IPS DF 19.7 (cell line): ENCODE measurements at regions not wholly inside any gene's neighbourhood (a gene's known extent, or its start where the extent isn't known, plus 50 kb on each side); places are given as distances from the start of the nearest gene placed in this dataset.
"Not testable (repeated sequence)": the region's sequence is repeated elsewhere in the genome, so short reads cannot be mapped to it uniquely, and the experiment has no call there.

Experiments
- DNase-seq: peaks from one replicate; pipeline ENCODE4 v3.0.0-alpha.2; 2013; ENCODE audit warnings: low read depth, low spot score

DNA sequence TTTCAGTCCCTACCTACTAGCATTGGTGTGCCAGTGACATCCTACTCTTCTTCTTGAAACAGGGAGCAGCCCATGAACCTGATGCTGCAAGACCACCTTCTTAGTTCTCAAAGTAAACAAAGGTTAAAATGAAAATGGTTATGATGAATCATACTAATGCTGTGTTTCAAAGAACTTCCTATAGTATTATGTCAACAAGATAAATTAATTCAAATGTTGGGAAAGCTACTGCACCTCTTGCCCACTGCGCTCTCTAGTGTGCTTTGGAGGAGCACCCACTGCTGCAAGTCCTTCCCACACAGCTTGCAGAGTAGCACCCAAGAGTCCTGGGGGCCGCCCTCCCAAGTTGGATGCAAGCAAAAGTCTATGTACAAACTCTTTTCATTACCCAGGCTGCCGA is 81.1 kb downstream of the CD200R1L start:
- no peak for DNase-seq

- DNase-seq, result no peak
These were observed 83.4 kb downstream of the CD200R1L start for GRCh38 chr3:112763258-112763657.

- DNase-seq, result no peak
These were observed 85.5 kb downstream of the CD200R1L start for GRCh38 chr3:112761062-112761638.

GRCh38 chr3:112759681-112760080 is 87.0 kb downstream of the CD200R1L start:
- DNase-seq, result no peak

GRCh38 chr3:112759210-112759609 is 87.5 kb downstream of the CD200R1L start:
- DNase-seq, result no peak

GRCh38 chr3:112757197-112757596 is 89.5 kb downstream of the CD200R1L start:
- DNase-seq, result no peak

GRCh38 chr3:112755845-112756613 is 90.6 kb downstream of the CD200R1L start:
- DNase-seq, result no peak

DNA sequence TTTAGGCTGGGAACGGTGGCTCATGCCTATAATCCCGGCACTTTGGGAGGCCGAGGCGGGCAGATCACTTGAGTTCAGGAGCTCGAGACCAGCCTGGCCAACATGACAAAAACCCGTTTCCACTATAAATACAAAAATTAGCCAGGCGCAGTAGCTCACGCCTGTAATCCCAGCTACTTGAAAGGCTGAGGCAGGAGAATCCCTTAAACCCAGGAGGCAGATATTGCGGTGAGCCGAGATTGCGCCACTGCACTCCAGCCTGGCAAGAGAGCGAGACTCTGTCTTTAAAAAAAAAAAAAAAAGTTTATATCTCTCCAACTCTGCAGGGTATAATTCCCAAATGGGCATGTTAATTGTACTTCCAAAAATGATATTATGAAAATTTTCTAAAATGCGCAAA is 91.6 kb downstream of the CD200R1L start:
- DNase-seq, result not testable (repeated sequence)

DNA sequence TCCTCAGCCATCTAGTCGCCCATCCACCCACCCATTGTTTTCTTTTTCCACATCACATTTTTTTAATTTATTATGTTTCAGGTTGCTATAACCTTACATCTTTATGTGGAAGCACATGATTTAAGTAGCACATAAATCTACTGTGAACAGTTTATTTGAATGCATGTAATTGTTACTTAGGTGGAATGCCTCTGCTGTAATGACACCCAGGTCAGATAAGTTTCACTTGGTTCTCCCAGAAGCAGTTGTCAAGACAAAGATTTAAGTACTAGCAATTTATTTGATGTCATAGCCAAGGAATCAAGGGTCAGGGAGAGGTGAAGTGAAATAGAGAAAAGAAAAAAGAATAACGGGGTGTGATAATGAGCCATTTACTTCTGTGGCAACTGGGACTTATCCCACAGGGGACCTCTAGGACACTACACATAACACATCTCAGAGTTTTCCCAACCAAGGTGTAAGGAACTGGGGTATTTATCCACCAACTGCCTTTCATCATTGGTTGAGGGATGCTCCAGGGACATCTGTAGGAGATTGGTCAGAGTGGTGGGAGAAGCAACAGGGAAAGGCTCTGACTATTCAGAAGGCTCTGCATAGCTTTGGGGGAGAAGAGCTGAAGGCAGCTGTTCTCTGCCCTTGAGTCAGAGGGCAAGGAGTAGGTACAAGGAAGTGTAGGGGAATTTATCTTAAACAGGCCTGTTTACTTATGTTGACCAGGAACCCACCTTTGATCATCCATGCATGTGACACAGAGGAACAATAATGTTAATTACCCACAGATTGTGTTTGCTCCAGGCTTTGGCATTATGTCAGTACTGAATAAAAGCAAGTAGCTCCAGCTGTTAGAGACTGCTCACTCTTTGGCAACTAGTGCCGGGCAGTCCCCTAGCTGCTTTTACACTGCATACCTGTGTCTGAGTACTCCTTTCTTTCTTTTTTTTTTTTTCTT is 94.8 kb downstream of the CD200R1L start:
- DNase-seq, result no peak

- no peak for DNase-seq
These were observed 95.6 kb downstream of the CD200R1L start for GRCh38 chr3:112751061-112751460.

GRCh38 chr3:112747624-112748023 is 99.0 kb downstream of the CD200R1L start:
- no peak for DNase-seq

DNA sequence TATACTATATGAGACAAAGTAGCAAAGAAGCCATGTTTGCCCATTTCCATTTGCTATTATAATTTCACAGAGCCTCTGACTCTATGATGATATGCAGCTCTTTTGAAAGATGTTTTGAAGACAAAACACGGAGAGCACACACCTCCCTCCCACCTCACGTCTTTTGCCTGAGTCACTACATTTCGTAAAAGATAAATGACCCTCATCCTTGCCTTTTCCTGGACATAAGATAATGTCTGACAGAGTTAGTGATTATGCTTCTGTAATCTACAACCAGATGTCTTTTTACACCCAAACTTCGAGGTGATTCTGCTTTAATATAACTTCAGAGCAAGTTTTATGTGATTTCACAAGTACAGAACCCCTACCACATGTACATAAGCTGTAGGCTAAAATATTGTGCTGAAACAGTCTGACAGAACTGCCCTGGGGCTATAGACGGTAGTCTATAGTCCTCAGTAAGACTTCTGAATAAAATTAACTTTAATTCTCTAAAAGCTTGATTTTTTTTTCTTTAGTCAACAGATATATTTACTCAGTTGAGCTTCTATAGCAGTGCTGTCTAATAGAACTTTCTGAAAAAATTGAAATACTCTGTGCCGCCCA is 99.9 kb downstream of the CD200R1L start:
- no peak for DNase-seq

DNA sequence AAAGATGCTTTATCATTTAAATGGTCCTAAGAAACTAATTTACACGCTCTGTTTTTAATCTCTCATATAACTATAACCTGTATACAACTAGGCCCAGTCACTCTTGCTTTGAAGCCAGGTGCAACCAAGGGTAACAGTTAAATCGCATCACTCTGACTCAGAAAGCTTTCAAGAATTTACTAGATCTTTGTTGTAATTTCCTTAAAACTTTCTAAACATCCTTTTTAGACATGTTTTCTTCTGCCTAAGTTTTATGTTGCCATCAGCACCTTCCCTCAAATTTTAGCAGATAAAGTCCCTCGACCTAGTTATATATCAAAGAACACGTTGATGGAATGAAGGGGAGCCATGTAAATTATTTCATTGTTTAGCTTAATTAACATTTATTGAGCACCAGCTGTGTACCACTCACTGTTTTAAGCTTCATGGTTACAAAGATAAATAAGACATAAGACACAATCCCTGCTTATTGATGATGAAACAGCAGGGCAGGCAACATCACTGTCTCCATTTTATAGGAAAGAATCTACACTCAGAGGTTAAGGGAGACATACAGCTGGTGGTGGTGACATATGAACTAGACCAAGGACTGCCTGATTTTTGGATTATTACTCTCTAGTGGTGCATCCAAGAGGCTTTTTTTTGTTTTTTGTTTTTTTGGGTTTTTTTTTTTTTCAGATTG is 101.0 kb downstream of the CD200R1L start:
- no peak for DNase-seq

- no peak for DNase-seq
These were observed 101.7 kb downstream of the CD200R1L start for GRCh38 chr3:112744825-112745566.

DNA sequence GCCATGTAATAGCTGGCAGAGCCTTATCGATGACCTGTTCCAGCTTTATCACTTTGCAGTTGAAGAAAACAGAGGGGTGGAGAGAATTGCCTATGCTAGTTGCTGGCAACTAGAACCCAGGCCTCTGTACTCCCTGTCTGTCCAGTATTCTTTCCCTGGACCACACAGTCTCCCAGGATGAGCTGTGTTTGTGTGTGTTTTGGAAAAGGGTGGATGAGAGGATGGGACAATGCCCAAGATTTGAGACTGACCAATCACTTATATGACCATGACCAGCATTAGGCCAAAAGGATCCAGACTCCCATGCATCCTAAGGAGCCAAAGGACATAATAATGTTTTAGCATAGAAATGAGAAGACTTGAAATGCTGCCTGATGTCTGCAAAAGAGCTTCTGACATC is 102.6 kb downstream of the CD200R1L start:
- DNase-seq, result no peak

DNA sequence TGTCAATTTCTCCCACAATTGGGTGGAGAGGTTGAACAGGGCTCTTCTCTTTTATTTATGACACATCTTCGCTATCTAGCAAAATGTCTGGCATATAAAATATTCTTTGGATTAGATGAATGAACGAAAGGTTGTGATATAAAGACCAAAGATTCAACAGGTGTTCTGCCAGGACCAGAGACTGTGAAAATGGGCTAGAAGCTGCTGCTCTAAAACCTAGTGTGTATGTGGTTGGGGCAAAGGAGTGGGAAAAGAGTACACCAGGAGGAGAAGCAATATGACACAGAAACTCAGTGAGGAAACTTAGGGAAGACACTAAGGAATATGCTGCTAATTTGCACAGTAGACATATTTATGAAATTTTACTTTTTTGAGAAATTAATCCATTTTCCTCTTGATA is 102.0 kb upstream of the CCDC80 start:
- DNase-seq, result no peak

DNA sequence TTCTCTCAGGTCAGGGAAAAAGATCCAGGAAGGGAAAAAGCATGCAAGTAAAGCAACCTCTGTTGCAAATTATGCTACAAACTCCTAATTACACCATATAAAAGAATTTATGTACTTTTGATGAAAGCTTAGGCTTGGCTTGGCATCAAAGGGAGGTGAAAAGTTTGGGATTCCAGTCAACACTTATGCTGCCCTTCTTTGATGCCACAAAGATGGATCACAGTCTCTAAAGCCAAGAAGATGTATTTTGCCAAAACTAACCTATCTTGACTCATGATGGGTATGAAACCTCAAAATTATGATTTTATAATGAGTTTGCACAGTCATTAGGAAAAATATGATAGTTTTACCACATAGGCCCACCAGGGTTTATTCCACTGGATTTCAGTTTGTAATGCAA is 101.0 kb upstream of the CCDC80 start:
- no peak for DNase-seq

DNA sequence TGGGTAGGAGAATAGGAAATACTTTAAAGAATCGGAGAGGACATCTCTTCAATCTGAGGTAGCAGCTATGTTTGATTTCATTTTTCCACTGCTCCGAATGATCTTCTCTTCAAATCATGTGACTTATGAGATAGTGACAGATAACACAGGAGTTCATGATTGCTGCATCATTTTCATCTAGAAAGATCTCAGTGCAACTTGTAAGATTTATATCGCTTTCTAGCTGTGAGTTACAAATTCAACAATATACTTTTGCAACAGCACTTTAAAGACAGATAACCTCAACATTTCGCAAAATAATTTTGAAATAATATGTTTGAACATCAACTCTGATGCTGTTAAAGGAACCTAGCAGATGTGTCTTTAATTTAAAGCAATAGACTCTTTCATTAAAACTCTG is 99.9 kb upstream of the CCDC80 start:
- DNase-seq, result no peak

DNA sequence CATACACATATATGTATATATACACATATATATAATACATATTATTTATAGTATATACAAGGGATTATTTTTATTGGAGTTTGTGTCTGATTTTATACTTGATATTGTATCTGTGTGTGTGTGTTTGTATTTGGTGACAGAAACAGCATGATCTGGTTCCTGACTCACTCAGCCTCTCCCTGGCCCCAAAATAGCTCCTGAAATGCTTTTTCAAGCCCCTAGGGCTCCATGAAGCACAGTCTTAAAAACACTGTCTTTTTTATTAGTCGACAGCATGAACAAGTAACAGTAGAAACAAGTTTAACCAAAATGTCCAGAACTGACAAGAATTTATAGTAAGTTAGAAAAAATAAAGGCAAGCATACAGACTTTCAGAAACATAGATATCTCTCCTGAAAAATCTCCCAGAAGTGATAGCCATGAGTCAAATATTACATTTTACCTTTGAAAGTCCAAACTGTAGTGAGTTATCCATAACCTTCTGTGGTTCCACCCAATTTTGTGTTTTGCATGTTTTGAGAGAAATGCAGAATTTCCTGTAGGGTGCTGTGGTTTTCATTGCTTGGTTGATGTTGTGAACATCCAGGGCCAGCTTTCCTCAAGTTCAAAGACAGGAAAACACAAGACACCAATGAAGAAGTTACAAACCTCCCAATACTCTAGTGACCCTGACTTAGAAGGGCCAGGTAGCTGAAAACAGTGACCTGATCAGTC is 98.5 kb upstream of the CCDC80 start:
- no peak for DNase-seq

DNA sequence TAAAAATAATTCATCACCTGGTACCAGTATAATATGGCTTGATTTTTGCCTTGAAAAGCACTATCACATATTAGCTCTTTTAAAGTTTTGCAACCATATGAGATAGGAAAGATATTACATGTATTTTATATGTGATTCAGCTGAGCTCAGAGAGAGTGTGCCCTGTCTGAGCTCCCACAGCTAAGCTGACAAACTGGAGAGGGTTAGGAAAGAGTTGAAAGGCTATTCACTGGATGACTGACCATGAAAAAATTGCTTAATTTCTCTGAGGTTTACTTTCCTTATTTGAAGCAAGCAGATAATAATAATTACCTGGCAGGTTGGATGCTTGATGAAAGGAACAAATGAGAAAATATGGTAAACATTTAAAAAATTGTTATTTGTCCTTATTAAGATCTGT is 97.4 kb upstream of the CCDC80 start:
- DNase-seq, result no peak
